Mesodermal cell (in vitro differentiated cells): ENCODE measurements at regions not wholly inside any gene's neighbourhood (a gene's known extent, or its start where the extent isn't known, plus 50 kb on each side); places are given as distances from the start of the nearest gene placed in this dataset.
"Not testable (repeated sequence)": the region's sequence is repeated elsewhere in the genome, so short reads cannot be mapped to it uniquely, and the experiment has no call there.

Experiments used
- H3K27ac ChIP-seq: 2 replicates; pipeline ENCODE4 v1.7.0; 2013; ENCODE audit warnings: mild to moderate bottlenecking, low read depth, low read length, moderate library complexity; ENCODE audit not compliant: severe bottlenecking
- H3K36me3 ChIP-seq: 2 replicates; pipeline ENCODE4 v1.7.1; 2013; ENCODE audit warnings: mild to moderate bottlenecking, low read length, moderate library complexity; ENCODE audit not compliant: control insufficient read depth, insufficient read depth
- H3K4me1 ChIP-seq: one replicate; pipeline ENCODE4 v1.7.1; 2013; ENCODE audit warnings: mild to moderate bottlenecking, low read length; ENCODE audit not compliant: insufficient read depth, control insufficient read depth, poor library complexity, severe bottlenecking
- H3K4me3 ChIP-seq: 2 replicates; pipeline ENCODE4 v1.7.0; 2013; ENCODE audit warnings: low read length, control low read depth, mild to moderate bottlenecking; ENCODE audit not compliant: insufficient read depth, poor library complexity, severe bottlenecking; ENCODE audit errors: extremely low read depth
- H3K9me3 ChIP-seq: 2 replicates; pipeline ENCODE4 v1.7.1; 2013; ENCODE audit warnings: mild to moderate bottlenecking, low read length, moderate library complexity; ENCODE audit not compliant: control insufficient read depth
- WGBS, 2 experiments: methylation state at CpG; one replicate each; pipeline ENCODE4 v1.1.5; 2013; ENCODE audit warnings: missing lambda C conversion rate in 2 of 2; ENCODE audit not compliant: insufficient coverage in 2 of 2; 5-methylcytosine and 5-hydroxymethylcytosine counted together

DNA sequence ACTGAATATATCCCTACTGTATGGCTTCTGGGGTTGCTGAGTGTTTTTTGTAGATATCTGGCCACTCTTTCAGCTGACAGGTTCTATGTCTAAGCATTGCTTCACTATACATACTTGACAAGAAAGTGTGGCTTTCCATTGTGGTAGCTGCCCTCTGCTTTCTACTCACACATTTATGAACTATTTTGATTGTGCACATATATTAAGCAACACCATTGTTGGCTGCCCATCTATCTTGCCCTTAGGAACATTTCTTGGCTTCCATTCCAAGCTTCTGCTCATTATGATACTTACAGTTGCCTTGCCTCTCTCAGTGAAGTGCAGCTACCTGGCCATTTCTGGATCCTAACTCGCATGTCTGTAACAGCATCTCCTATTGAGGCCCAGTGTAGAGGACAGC lies 153.6 kb upstream of the MOCS2 start:
- no peaks in the 10 kb centered on the region for H3K4me1 ChIP-seq

DNA sequence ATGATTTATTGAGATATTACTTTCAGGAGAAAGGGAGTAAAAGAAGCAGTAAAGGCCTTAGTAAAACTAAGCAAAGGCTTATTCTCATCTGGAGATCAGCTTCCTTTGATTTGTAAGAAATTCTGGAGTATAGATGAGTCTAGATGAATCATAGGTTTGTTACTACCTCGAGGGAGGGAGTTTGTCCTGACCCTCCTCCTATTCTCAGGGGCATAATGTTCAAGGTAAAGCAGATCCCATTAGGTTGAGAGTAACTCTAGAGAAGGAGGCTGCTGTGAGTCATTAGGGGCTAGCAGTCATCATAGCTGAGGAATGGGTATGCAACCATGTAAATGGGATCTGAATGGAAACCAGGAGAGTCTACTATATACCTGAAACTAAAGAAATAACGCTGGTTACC lies 155.5 kb upstream of the MOCS2 start:
- Histone ChIP-seq H3K4me3 (no peak overlapping the region), H3K36me3 (no peaks in the 10 kb centered on the region), H3K27ac (no peak overlapping the region), H3K9me3 (no peaks in the 10 kb centered on the region), H3K4me1 (no peaks in the 10 kb centered on the region)
- 89 to 100% methylated on average over 1 of the region's 2 CpGs for WGBS, 2 experiments

More for the DNA sequence above, 153.6 kb upstream of the MOCS2 start:
- Histone ChIP-seq H3K4me3 (no peak overlapping the region), H3K27ac (no peak overlapping the region), H3K36me3 (no peaks in the 10 kb centered on the region), H3K9me3 (no peaks in the 10 kb centered on the region)
- 92% methylated on average over 1 of the region's 1 CpG for WGBS, 2 experiments

DNA sequence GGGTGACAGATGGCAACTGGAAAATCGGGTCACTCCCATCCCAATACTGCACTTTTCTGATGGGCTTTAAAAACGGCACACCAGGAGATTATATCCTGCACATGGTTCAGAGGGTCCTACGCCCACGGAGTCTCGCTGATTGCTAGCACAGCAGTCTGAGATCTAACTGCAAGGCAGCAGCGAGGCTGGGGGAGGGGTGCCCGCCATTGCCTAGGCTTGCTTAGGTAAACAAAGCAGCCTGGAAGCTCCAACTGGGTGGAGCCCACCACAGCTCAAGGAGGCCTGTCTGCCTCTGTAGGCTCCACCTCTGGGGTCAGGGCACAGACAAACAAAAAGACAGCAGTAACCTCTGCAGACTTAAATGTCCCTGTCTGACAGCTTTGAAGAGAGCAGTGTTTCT lies 158.7 kb upstream of the MOCS2 start:
- WGBS, 2 experiments: 84 to 98% methylated on average over 5 to 7 of the region's 7 CpGs

DNA sequence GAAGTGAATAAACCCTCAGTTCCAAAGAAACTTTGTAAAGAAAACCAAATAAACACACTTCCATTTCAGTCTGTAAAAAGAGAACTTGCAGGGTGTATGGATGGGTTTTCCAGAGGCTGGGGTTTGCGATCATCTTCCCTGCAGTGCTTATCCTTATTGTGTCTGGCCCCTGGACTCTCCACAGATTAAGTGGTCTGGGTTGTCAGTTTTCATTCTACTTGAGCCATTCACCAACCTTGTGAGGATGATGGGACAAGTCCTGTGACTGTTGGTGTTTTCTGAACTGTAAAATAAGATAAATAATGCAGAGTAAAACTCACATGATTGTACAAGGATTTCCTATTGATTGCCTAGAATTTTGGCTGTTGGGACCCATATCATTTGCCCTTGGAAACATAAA lies 166.1 kb upstream of the MOCS2 start:
- Histone ChIP-seq H3K4me1 (no peaks in the 10 kb centered on the region), H3K9me3 (no peaks in the 10 kb centered on the region), H3K27ac (no peak overlapping the region), H3K4me3 (no peak overlapping the region), H3K36me3 (no peaks in the 10 kb centered on the region)
- whole genome bisulfite sequencing, 2 experiments: 100% methylated on average over 1 of the region's 1 CpG; no CpG with 5 or more reads in 1 of the 2 experiments

More for the DNA sequence above, 158.7 kb upstream of the MOCS2 start:
- not testable (repeated sequence) for H3K36me3 ChIP-seq, H3K9me3 ChIP-seq, H3K4me1 ChIP-seq, H3K4me3 ChIP-seq, H3K27ac ChIP-seq

DNA sequence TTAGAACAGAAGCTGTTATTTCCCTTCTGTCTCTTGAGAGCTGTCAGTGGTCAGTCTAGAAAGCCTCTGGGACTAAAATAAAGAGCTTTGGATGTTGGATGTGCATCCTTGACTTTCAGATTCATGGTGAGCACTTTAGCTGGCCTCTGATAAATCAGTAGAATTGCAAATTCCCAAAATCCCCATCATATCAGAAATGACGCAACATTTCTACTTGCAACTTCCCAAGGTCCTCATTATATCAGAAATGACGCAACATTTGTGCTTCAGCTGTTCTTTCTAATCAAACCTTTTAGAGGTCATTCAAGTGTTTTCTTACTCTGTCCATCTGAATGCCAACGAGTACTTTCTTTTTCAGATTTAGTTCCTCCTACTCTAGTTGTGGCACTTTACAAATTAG lies 167.3 kb upstream of the MOCS2 start:
- Histone ChIP-seq H3K4me1 (no peaks in the 10 kb centered on the region), H3K36me3 (no peaks in the 10 kb centered on the region), H3K4me3 (no peak overlapping the region), H3K9me3 (no peaks in the 10 kb centered on the region), H3K27ac (no peak overlapping the region)
- 95 to 96% methylated on average over 3 of the region's 3 CpGs for WGBS, 2 experiments

DNA sequence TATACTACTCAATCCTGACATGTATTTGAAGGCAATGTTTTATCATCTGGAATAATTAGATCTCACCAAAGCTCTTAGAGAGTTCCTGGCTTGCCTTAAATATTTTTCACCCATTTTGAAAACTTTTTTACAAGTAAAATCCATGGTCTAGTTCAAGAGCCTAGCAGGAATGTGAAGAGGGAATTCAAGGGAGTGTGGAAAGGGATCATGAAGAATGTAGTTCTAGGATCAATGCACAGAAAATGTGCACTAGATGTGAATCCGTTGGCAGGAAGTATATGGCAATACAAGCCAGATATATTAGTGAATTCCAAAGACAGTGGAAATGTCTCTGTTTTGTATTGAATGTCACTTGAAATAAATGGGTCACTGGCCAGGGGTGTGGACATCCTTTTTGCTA lies 167.9 kb upstream of the MOCS2 start:
- WGBS, 2 experiments: 82 to 91% methylated on average over 1 of the region's 1 CpG
- Histone ChIP-seq H3K27ac (no peak overlapping the region), H3K36me3 (no peaks in the 10 kb centered on the region), H3K9me3 (no peaks in the 10 kb centered on the region), H3K4me1 (no peaks in the 10 kb centered on the region), H3K4me3 (no peak overlapping the region)

DNA sequence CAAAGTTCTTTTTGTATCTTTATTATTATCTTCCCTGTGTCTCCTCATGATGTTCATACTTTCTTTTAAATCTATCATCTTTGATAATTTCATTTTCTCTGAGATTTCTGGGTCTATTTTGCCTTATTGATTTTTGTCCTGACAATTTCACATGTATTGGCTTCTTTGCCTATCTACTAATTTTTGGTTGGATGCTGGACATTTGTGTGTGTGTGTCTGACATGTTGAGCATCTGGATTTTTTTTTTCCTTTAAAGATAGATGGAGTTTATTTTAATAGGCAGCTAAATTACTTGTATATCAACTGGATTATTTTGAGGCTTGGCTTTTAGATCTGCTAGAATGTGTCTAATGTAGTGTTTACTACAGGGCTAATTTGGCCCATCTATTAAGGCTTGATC lies 178.0 kb upstream of the MOCS2 start:
- Histone ChIP-seq H3K36me3 (no peaks in the 10 kb centered on the region), H3K4me1 (no peaks in the 10 kb centered on the region), H3K4me3 (no peak overlapping the region), H3K27ac (no peak overlapping the region), H3K9me3 (no peaks in the 10 kb centered on the region)

DNA sequence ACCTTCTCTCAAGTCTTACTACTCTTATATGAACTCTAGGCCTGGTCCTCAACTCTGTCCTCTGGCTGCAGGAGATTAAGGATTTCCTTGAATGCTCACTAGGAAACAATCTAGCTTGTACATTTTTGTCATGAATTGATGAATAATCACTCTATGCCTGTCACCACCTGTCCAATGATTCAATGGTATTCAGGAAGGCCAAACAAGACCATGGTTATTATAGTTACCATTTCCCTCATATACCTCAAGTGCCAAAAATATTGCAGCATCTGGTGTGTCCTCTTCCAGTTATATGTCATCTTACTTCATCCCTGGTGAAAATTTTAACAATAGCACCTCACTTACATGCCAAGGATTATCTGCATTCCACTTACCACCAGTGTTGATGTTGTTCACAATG lies 179.0 kb upstream of the MOCS2 start:
- no peak overlapping the region for H3K27ac ChIP-seq
- no peaks in the 10 kb centered on the region for H3K9me3 ChIP-seq
- H3K4me1 ChIP-seq: no peaks in the 10 kb centered on the region
- no peak overlapping the region for H3K4me3 ChIP-seq
- H3K36me3 ChIP-seq: no peaks in the 10 kb centered on the region

DNA sequence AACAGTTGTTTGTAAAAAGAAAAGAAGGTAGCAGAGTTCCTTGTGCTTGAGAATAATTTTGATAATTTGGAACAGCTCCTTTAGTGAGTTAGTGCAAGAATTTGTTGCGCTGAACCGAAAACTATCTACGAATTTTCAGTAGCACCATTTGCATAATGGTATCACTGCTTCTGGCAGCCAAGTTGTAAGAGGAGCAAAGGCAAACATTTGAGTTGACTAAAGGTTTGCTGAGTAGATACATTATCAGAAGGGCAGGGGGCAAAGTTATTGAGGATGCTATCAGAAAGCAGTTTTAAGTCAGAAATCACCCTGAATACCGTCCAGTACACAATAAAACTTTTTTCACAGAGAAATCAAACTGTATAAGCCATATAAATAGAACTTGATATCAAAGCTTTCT lies 181.5 kb upstream of the MOCS2 start:
- Histone ChIP-seq H3K27ac (no peak overlapping the region), H3K9me3 (no peaks in the 10 kb centered on the region)
- 62 to 93% methylated on average over 3 of the region's 4 CpGs for WGBS, 2 experiments

DNA sequence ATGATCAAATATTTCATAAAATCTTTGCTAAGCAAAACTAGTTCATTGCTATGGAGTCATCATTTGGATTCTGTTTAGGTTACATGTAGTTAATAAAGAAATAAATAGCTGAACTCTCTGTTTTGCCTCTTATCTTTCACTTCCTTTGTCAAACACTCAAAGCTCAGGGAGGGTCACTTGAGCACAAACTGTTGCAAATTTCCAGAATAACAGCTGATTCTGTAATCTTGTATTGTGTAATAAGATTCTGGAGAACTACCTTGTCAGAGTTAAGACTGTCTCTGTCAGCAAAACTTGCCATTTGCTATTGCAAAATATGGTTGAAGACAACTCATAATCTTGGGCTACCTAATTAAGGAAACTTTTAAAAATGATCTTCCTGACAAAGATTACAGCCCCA lies 182.0 kb upstream of the MOCS2 start:
- H3K36me3 ChIP-seq: no peaks in the 10 kb centered on the region
- no peaks in the 10 kb centered on the region for H3K9me3 ChIP-seq
- H3K4me1 ChIP-seq: no peaks in the 10 kb centered on the region
- H3K27ac ChIP-seq: no peak overlapping the region
- H3K4me3 ChIP-seq: no peak overlapping the region

More for the DNA sequence above, 181.5 kb upstream of the MOCS2 start:
- Histone ChIP-seq H3K4me1 (no peaks in the 10 kb centered on the region), H3K4me3 (no peak overlapping the region), H3K36me3 (no peaks in the 10 kb centered on the region)

DNA sequence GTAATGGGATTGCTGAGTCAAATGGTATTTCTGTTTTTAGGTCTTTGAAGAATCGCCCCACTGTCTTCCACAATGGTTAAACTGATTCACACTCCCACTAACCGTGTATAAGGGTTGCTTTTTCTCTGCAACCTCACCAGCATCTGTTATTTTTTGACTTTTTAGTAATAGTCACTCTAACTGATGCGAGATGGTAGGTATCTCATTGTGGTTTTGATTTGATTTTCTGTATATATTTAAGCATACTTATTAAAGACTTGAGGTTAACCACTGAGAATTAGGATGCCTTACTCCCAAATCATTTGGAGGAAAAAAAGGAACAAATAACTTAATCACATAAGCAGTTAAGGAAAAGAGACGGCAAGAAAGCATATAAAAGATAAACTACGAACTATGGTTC lies 181.6 kb upstream of the FST start:
- H3K9me3 ChIP-seq: no peaks in the 10 kb centered on the region
- WGBS, 2 experiments: 100% methylated on average over 1 of the region's 5 CpGs; no CpG with 5 or more reads in 1 of the 2 experiments
- no peak overlapping the region for H3K27ac ChIP-seq

DNA sequence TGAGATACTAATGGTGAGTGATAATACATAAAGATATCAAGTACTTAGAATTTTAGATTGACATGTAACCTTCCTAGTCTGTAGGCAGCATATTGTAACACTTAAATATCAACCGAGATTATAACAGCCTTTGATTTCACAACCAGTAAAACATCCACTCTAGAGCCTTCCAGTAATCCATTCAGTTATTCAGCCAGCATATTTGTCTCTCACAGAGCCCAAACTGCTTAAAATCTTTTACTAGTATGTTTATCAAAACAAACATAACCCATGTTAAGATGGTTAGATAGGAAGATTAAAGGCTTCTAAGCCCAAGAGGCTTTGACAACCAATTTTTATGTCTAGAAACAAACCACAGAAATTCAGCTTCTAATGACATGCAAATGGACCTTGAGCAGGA lies 177.9 kb upstream of the FST start:
- no peaks in the 10 kb centered on the region for H3K4me1 ChIP-seq
- 88 to 100% methylated on average over 1 of the region's 1 CpG for WGBS, 2 experiments
- no peaks in the 10 kb centered on the region for H3K36me3 ChIP-seq
- no peak overlapping the region for H3K4me3 ChIP-seq
- H3K27ac ChIP-seq: no peak overlapping the region
- H3K9me3 ChIP-seq: no peaks in the 10 kb centered on the region

More for the DNA sequence above, 181.6 kb upstream of the FST start:
- H3K4me3 ChIP-seq: no peak overlapping the region
- H3K36me3 ChIP-seq: no peaks in the 10 kb centered on the region
- H3K4me1 ChIP-seq: no peaks in the 10 kb centered on the region
